ENCODE measurements at regions not wholly inside any gene's neighbourhood (a gene's known extent, or its start where the extent isn't known, plus 50 kb on each side); places are given as distances from the start of the nearest gene placed in this dataset.

DNA sequence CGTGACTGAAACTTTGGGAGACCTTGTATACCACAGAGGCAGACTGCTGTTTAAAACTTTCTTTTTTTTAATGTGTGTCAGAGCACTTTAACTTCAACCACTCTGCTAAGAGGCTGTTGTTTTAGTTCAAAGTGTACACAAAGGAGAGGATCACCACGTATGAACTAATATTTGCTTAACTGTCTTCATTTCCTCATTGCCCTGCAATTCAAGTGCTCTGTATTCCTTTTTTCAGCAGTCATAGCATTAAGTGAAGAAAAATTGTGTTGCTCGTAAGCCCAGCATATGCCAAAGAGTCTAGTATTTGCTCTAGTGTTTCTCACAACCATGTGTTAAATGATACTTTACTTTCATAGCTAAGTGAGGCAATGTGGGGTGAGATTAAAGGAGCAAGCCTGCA lies 63.0 kb upstream of the HHIP start:
- H4K91ac ChIP-seq (ENCODE audit: insufficient read length, low read depth, low read length) = no peak overlapping the region
- H3K9me3 ChIP-seq (ENCODE audit: control insufficient read depth, low read depth, low read length) = no peaks in the 10 kb centered on the region
- no peak overlapping the region for H3K27ac ChIP-seq (ENCODE audit: insufficient read length, low read depth, low read length)
- H4K20me1 ChIP-seq (ENCODE audit: control insufficient read depth, insufficient read depth, insufficient read length) = no peaks in the 10 kb centered on the region
- H2AK5ac ChIP-seq (ENCODE audit: insufficient read length, low read length) = no peak overlapping the region
- TF ChIP-seq, protein P1, sequence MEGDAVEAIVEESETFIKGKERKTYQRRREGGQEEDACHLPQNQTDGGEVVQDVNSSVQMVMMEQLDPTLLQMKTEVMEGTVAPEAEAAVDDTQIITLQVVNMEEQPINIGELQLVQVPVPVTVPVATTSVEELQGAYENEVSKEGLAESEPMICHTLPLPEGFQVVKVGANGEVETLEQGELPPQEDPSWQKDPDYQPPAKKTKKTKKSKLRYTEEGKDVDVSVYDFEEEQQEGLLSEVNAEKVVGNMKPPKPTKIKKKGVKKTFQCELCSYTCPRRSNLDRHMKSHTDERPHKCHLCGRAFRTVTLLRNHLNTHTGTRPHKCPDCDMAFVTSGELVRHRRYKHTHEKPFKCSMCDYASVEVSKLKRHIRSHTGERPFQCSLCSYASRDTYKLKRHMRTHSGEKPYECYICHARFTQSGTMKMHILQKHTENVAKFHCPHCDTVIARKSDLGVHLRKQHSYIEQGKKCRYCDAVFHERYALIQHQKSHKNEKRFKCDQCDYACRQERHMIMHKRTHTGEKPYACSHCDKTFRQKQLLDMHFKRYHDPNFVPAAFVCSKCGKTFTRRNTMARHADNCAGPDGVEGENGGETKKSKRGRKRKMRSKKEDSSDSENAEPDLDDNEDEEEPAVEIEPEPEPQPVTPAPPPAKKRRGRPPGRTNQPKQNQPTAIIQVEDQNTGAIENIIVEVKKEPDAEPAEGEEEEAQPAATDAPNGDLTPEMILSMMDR (conservative IDR thresholded peaks at IDR 0.05) = no peak
- H2BK12ac ChIP-seq (ENCODE audit: insufficient read length, low read depth, low read length) = no peak overlapping the region
- no peak overlapping the region for H3K9ac ChIP-seq (ENCODE audit: extremely low read depth, insufficient read length, low read length)
- Mint-ChIP-seq H3K4me3 (no peak overlapping the region), H3K36me3 (ENCODE audit: insufficient read depth in 1 of 3, low read depth in 3 of 3) (peaks cover 0 to 5% (median 4%) of the 10 kb centered on the region in 3 experiments; a peak in 3 of 7 replicates), H3K27ac (no peak overlapping the region), H3K4me1 (no peaks in the 10 kb centered on the region), H3K27me3 (ENCODE audit: low read depth) (no peaks in the 10 kb centered on the region), H3K9me3 (peaks cover 5 to 7% of the 10 kb centered on the region in 2 experiments; a peak in 4 of 5 replicates)
- no peak overlapping the region for H2BK20ac ChIP-seq (ENCODE audit: low read depth, low read length, poor library complexity, severe bottlenecking)
- H3K79me1 ChIP-seq (ENCODE audit: insufficient read depth, low read depth, low read length, poor library complexity, severe bottlenecking) = no peaks in the 10 kb centered on the region
- no peak overlapping the region for H3K14ac ChIP-seq (ENCODE audit: insufficient read depth, low read length)
- H3K23ac ChIP-seq (ENCODE audit: insufficient read length, low read depth, low read length) = no peak overlapping the region
- H3K56ac ChIP-seq (ENCODE audit: insufficient read length, low read depth, low read length) = no peak overlapping the region
- no peak for DNase-seq
- no peak overlapping the region for H3K4me2 ChIP-seq (ENCODE audit: insufficient read depth, insufficient read length, low read length)
- no peak overlapping the region for H3K18ac ChIP-seq (ENCODE audit: insufficient read length, low read depth, low read length)
- H2BK120ac ChIP-seq (ENCODE audit: low read depth, low read length, poor library complexity, severe bottlenecking) = no peak overlapping the region
- H4K8ac ChIP-seq (replicated peaks; ENCODE audit: insufficient read length, low read depth, low read length) = no peak overlapping the region
- H3K23me2 ChIP-seq (ENCODE audit: insufficient read length, low read depth, low read length, poor library complexity, severe bottlenecking) = no peaks in the 10 kb centered on the region
- H2BK15ac ChIP-seq (ENCODE audit: low read depth, low read length) = no peak overlapping the region
- H3K4ac ChIP-seq (ENCODE audit: low read depth, low read length) = no peak overlapping the region
- H3K27me3 ChIP-seq (ENCODE audit: insufficient read depth, low read length) = no peaks in the 10 kb centered on the region
- no CpG with 5 or more reads among the region's 3 CpGs for WGBS (ENCODE audit: extremely low coverage, insufficient read length, low lambda C conversion rate)
- no peak overlapping the region for H4K5ac ChIP-seq (ENCODE audit: insufficient read length, low read depth, low read length)
- no peak overlapping the region for H2BK5ac ChIP-seq (ENCODE audit: insufficient read length, low read length)
- no peak overlapping the region for H3T11ph ChIP-seq (ENCODE audit: low read length)
- no peaks in the 10 kb centered on the region for H3K79me2 ChIP-seq (ENCODE audit: insufficient read depth, low read length)
- H2AFZ ChIP-seq (ENCODE audit: low read length) = no peak overlapping the region
- no peaks in the 10 kb centered on the region for H3K4me1 ChIP-seq (ENCODE audit: insufficient read depth, low read length)
